ENCODE measurements at regions not wholly inside any gene's neighbourhood (a gene's known extent, or its start where the extent isn't known, plus 50 kb on each side); places are given as distances from the start of the nearest gene placed in this dataset.

- DNase-seq (ENCODE audit: extremely low read depth, low read depth) = no peak
- TF ChIP-seq CTCF (IDR thresholded peaks at IDR 0.05; ENCODE audit: low read depth, low read length) = no peak
These were observed 305.4 kb upstream of the PFKP start for GRCh38 chr10:2761971-2762370.

GRCh38 chr10:2761311-2761710 is 306.0 kb upstream of the PFKP start:
- TF ChIP-seq CTCF (IDR thresholded peaks at IDR 0.05; ENCODE audit: low read depth, low read length) = no peak
- no peak for DNase-seq (ENCODE audit: extremely low read depth, low read depth)

- DNase-seq (ENCODE audit: extremely low read depth, low read depth) = no peak
- no peak for TF ChIP-seq CTCF (IDR thresholded peaks at IDR 0.05; ENCODE audit: low read depth, low read length)
These were observed 306.6 kb upstream of the PFKP start for GRCh38 chr10:2760736-2761135.

- DNase-seq (ENCODE audit: extremely low read depth, low read depth) = no peak
These were observed 308.1 kb upstream of the PFKP start for GRCh38 chr10:2759233-2759632.

GRCh38 chr10:2754943-2755342 is 312.4 kb upstream of the PFKP start:
- no peak for DNase-seq (ENCODE audit: extremely low read depth, low read depth)
- no peak for TF ChIP-seq CTCF (IDR thresholded peaks at IDR 0.05; ENCODE audit: low read depth, low read length)

More at GRCh38 chr10:2759233-2759632, 308.1 kb upstream of the PFKP start:
- no peak for TF ChIP-seq CTCF (IDR thresholded peaks at IDR 0.05; ENCODE audit: low read depth, low read length)

- no peak for TF ChIP-seq CTCF (IDR thresholded peaks at IDR 0.05; ENCODE audit: low read depth, low read length)
- DNase-seq (ENCODE audit: extremely low read depth, low read depth) = no peak
These were observed 319.1 kb upstream of the PFKP start for GRCh38 chr10:2748287-2748686.

GRCh38 chr10:2746638-2747037 is 320.7 kb upstream of the PFKP start:
- no peak for DNase-seq (ENCODE audit: extremely low read depth, low read depth)

More at GRCh38 chr10:2746638-2747037, 320.7 kb upstream of the PFKP start:
- TF ChIP-seq CTCF (IDR thresholded peaks at IDR 0.05; ENCODE audit: low read depth, low read length) = no peak
